ENCODE measurements at regions not wholly inside any gene's neighbourhood (a gene's known extent, or its start where the extent isn't known, plus 50 kb on each side); places are given as distances from the start of the nearest gene placed in this dataset.
A peak's percentile ranks its signal among the peaks of the same experiment; 100 is the strongest.

- TF ChIP-seq CTCF (IDR thresholded peaks at IDR 0.05; ENCODE audit: low read length) = no peak
- TF ChIP-seq EZH2 (optimal IDR thresholded peaks at IDR 0.05; ENCODE audit: low read depth, low read length) = no peak
- no peak for TF ChIP-seq EZH2phosphoT487 (IDR thresholded peaks at IDR 0.05; ENCODE audit: low read length)
- H3K27ac ChIP-seq (ENCODE audit: low read length) = peak overlapping the region; percentile 28; the same call in 1 of the 2 replicates
- no peaks in the 10 kb centered on the region for H3K9me2 ChIP-seq (replicated peaks; ENCODE audit: insufficient read depth, low read length)
- no peak overlapping the region for H3K4me3 ChIP-seq (ENCODE audit: low read length)
- H3K9ac ChIP-seq (ENCODE audit: low read length) = no peak overlapping the region
- no peaks in the 10 kb centered on the region for H3K9me3 ChIP-seq (replicated peaks; ENCODE audit: insufficient read depth, low read length)
- no peaks in the 10 kb centered on the region for H3F3A ChIP-seq (ENCODE audit: insufficient read depth, low read length)
- H3K36me3 ChIP-seq (replicated peaks; ENCODE audit: insufficient read depth, low read length) = no peaks in the 10 kb centered on the region
- DNase-seq = peak; percentile 21
- peak overlapping the region; percentile 6; the same call in 1 of the 2 replicates for H3K4me2 ChIP-seq (ENCODE audit: low read depth, low read length)
- no peaks in the 10 kb centered on the region for H4K20me1 ChIP-seq (ENCODE audit: insufficient read depth, low read length)
- H3K79me2 ChIP-seq (ENCODE audit: low read length) = no peaks in the 10 kb centered on the region
- no peaks in the 10 kb centered on the region for H3K4me1 ChIP-seq (ENCODE audit: low read length)
- H3K27me3 ChIP-seq (replicated peaks; ENCODE audit: insufficient read depth, low read length) = no peaks in the 10 kb centered on the region
- H2AFZ ChIP-seq (ENCODE audit: low read length) = no peak overlapping the region
Observed at GRCh38 chr3:190239325-190239724, 82.9 kb downstream of the CLDN1 start.

GRCh38 chr3:190238871-190239270 lies 83.4 kb downstream of the CLDN1 start:
- TF ChIP-seq EZH2 (optimal IDR thresholded peaks at IDR 0.05; ENCODE audit: low read depth, low read length) = no peak
- no peak for TF ChIP-seq CTCF (IDR thresholded peaks at IDR 0.05; ENCODE audit: low read length)
- TF ChIP-seq EZH2phosphoT487 (IDR thresholded peaks at IDR 0.05; ENCODE audit: low read length) = no peak
- H3K4me3 ChIP-seq (ENCODE audit: low read length) = no peak overlapping the region
- no peaks in the 10 kb centered on the region for H3K9me2 ChIP-seq (replicated peaks; ENCODE audit: insufficient read depth, low read length)

GRCh38 chr3:190234621-190235020 lies 87.6 kb downstream of the CLDN1 start:
- Histone ChIP-seq H3K9ac (ENCODE audit: low read length) (no peak overlapping the region), H4K20me1 (ENCODE audit: insufficient read depth, low read length) (no peaks in the 10 kb centered on the region), H3K4me3 (ENCODE audit: low read length) (no peak overlapping the region), H2AFZ (ENCODE audit: low read length) (no peak overlapping the region), H3K36me3 (replicated peaks; ENCODE audit: insufficient read depth, low read length) (no peaks in the 10 kb centered on the region), H3K4me2 (ENCODE audit: low read depth, low read length) (no peak overlapping the region), H3K27me3 (replicated peaks; ENCODE audit: insufficient read depth, low read length) (no peaks in the 10 kb centered on the region), H3K27ac (ENCODE audit: low read length) (no peak overlapping the region), H3K79me2 (ENCODE audit: low read length) (no peaks in the 10 kb centered on the region), H3K9me3 (replicated peaks; ENCODE audit: insufficient read depth, low read length) (no peaks in the 10 kb centered on the region), H3K4me1 (ENCODE audit: low read length) (peaks cover 8% of the 10 kb centered on the region), H3K9me2 (replicated peaks; ENCODE audit: insufficient read depth, low read length) (no peaks in the 10 kb centered on the region), H3F3A (ENCODE audit: insufficient read depth, low read length) (no peaks in the 10 kb centered on the region)
- DNase-seq = no peak
- TF ChIP-seq CTCF (IDR thresholded peaks at IDR 0.05; ENCODE audit: low read length) (no peak), EZH2 (optimal IDR thresholded peaks at IDR 0.05; ENCODE audit: low read depth, low read length) (no peak), EZH2phosphoT487 (IDR thresholded peaks at IDR 0.05; ENCODE audit: low read length) (no peak)

More at GRCh38 chr3:190238871-190239270, 83.4 kb downstream of the CLDN1 start:
- peak; percentile 56 for DNase-seq
- H3K9me3 ChIP-seq (replicated peaks; ENCODE audit: insufficient read depth, low read length) = no peaks in the 10 kb centered on the region
- no peaks in the 10 kb centered on the region for H3K27me3 ChIP-seq (replicated peaks; ENCODE audit: insufficient read depth, low read length)
- no peak overlapping the region for H2AFZ ChIP-seq (ENCODE audit: low read length)
- no peaks in the 10 kb centered on the region for H3K36me3 ChIP-seq (replicated peaks; ENCODE audit: insufficient read depth, low read length)
- H3K9ac ChIP-seq (ENCODE audit: low read length) = no peak overlapping the region
- no peaks in the 10 kb centered on the region for H3F3A ChIP-seq (ENCODE audit: insufficient read depth, low read length)
- H3K4me1 ChIP-seq (ENCODE audit: low read length) = no peaks in the 10 kb centered on the region
- H3K79me2 ChIP-seq (ENCODE audit: low read length) = no peaks in the 10 kb centered on the region
- no peaks in the 10 kb centered on the region for H4K20me1 ChIP-seq (ENCODE audit: insufficient read depth, low read length)
- peak overlapping the region; percentile 28; the same call in 1 of the 2 replicates for H3K27ac ChIP-seq (ENCODE audit: low read length)
- no peak overlapping the region; the same call in 1 of the 2 replicates for H3K4me2 ChIP-seq (ENCODE audit: low read depth, low read length)
